GM12874 (cell line): ENCODE measurements at regions not wholly inside any gene's neighbourhood (a gene's known extent, or its start where the extent isn't known, plus 50 kb on each side); places are given as distances from the start of the nearest gene placed in this dataset.

ENCODE experiments used
- CTCF ChIP-seq: IDR thresholded peaks from 2 replicates; pipeline ENCODE4 v1.5.1; 2011; ENCODE audit warnings: low read depth, mild to moderate bottlenecking, control low read depth, low read length, moderate library complexity; ENCODE audit not compliant: insufficient read depth

- no peak for TF ChIP-seq CTCF
Measured at GRCh38 chr14:86796221-86797074, 1196.5 kb downstream of the GALC start.

GRCh38 chr14:86794689-86795088 lies 1198.3 kb downstream of the GALC start:
- TF ChIP-seq CTCF: no peak

- no peak for TF ChIP-seq CTCF
Measured at GRCh38 chr14:86790408-86791364, 1202.3 kb downstream of the GALC start.

GRCh38 chr14:86788224-86788623 lies 1204.8 kb downstream of the GALC start:
- no peak for TF ChIP-seq CTCF

GRCh38 chr14:86787717-86788116 lies 1205.3 kb downstream of the GALC start:
- TF ChIP-seq CTCF: no peak

- no peak for TF ChIP-seq CTCF
Measured at GRCh38 chr14:86782092-86782580, 1210.8 kb downstream of the GALC start.
